ENCODE measurements at regions not wholly inside any gene's neighbourhood (a gene's known extent, or its start where the extent isn't known, plus 50 kb on each side); places are given as distances from the start of the nearest gene placed in this dataset.

GRCh38 chr22:49111085-49111484, 716.6 kb downstream of the BRD1 start:
- TF ChIP-seq POLR2A (IDR thresholded peaks at IDR 0.05), result no peak
- no peak for TF ChIP-seq POLR2AphosphoS5 (IDR thresholded peaks at IDR 0.05)
- no peak for TF ChIP-seq CTCF (IDR thresholded peaks at IDR 0.05)
